H1 (cell line): ENCODE measurements at regions not wholly inside any gene's neighbourhood (a gene's known extent, or its start where the extent isn't known, plus 50 kb on each side); places are given as distances from the start of the nearest gene placed in this dataset.

Source experiments
- CTCF ChIA-PET: fragments of 300-600 bp; sonication (Branson Sonifier 250); formaldehyde crosslinking; loops from one replicate; lab custom pipeline; 2021; ENCODE audit not compliant: partially characterized antibody; lab: Charles Lee
- POLR2A ChIA-PET: fragments of 300-600 bp; sonication (Branson Sonifier 250); formaldehyde crosslinking; loops from one replicate; lab custom pipeline; 2021; ENCODE audit warnings: inconsistent platforms; ENCODE audit not compliant: partially characterized antibody; lab: Charles Lee
- DNase-seq, 2 experiments: peaks; one replicate each; pipeline versions ENCODE4 v3.0.0 to v3.0.0-alpha.2; 2010 to 2022; ENCODE audit warnings: low spot score in 2 of 2, low read depth in 1 of 2, mixed read lengths in 1 of 2
- FAIRE-seq: peaks from 2 replicates; lab custom pipeline; 2011; peaks lifted over from hg19 to GRCh38; lab: Jason Lieb, UNC
- H2AFZ ChIP-seq: 2 replicates; pipeline ENCODE4 v1.8.1; 2012; ENCODE audit warnings: low read length, inconsistent platforms
- H2AK5ac ChIP-seq: 2 replicates; pipeline ENCODE4 v1.6.1; 2013; ENCODE audit warnings: low read depth, low read length
- H2BK120ac ChIP-seq: replicated peaks from 2 replicates; pipeline ENCODE3; 2013; ENCODE audit warnings: low read depth, low read length, inconsistent platforms
- H2BK12ac ChIP-seq: 2 replicates; pipeline ENCODE4 v1.6.1; 2013; ENCODE audit warnings: low read depth, low read length
- H2BK15ac ChIP-seq: 2 replicates; pipeline ENCODE4 v1.6.1; 2013; ENCODE audit warnings: low read length
- H2BK20ac ChIP-seq: 2 replicates; pipeline ENCODE4 v1.6.1; 2013; ENCODE audit warnings: low read length
- H2BK5ac ChIP-seq: 2 replicates; pipeline ENCODE4 v1.6.1; 2013; ENCODE audit warnings: low read depth, low read length
- H3K14ac ChIP-seq: 2 replicates; pipeline ENCODE4 v1.6.1; 2013; ENCODE audit warnings: inconsistent platforms; ENCODE audit not compliant: insufficient read length
- H3K18ac ChIP-seq: 2 replicates; pipeline ENCODE4 v1.6.1; 2013; ENCODE audit warnings: low read length; ENCODE audit errors: extremely low read depth
- H3K23ac ChIP-seq: 2 replicates; pipeline ENCODE4 v1.6.1; 2013; ENCODE audit warnings: inconsistent platforms; ENCODE audit not compliant: insufficient read length
- H3K23me2 ChIP-seq: 2 replicates; pipeline ENCODE4 v1.6.1; 2013; ENCODE audit warnings: low read depth, low read length
- H3K27ac ChIP-seq: 2 replicates; pipeline ENCODE4 v1.6.1; 2011; ENCODE audit warnings: low read depth, low read length, inconsistent platforms
- H3K27me3 ChIP-seq, 4 experiments: replicated peaks in 1 of 4; 1 replicate in 1 of 4; 2 replicates in 3 of 4; pipeline versions ENCODE4 v1.6.1 to v1.8.1; 2011 to 2013; ENCODE audit warnings: low read length in 3 of 4, mild to moderate bottlenecking in 3 of 4, inconsistent platforms in 2 of 4, mixed read lengths in 2 of 4, moderate library complexity in 1 of 4; ENCODE audit not compliant: control insufficient read depth in 3 of 4, insufficient read depth in 3 of 4; ENCODE audit errors: extremely low read depth in 1 of 4
- H3K36me3 ChIP-seq, 4 experiments: 2 replicates each; pipeline versions ENCODE4 v1.6.1 to v1.8.1; 2011 to 2013; ENCODE audit warnings: mild to moderate bottlenecking in 4 of 4, low read length in 3 of 4, moderate library complexity in 2 of 4, control low read depth in 1 of 4, inconsistent platforms in 1 of 4; ENCODE audit not compliant: insufficient read depth in 4 of 4, control insufficient read depth in 2 of 4
- H3K4ac ChIP-seq: replicated peaks from 2 replicates; pipeline ENCODE3; 2013; ENCODE audit warnings: low read length, low read depth, mixed read lengths, inconsistent platforms; ENCODE audit not compliant: insufficient read length
- H3K4me1 ChIP-seq, 4 experiments: replicated peaks in 1 of 4; 1 replicate in 1 of 4; 2 replicates in 3 of 4; pipeline versions ENCODE4 v1.6.1 to v1.8.1; 2011 to 2013; ENCODE audit warnings: low read length in 3 of 4, inconsistent platforms in 2 of 4, mixed read lengths in 1 of 4; ENCODE audit not compliant: insufficient read depth in 4 of 4, control insufficient read depth in 3 of 4
- H3K4me2 ChIP-seq, 2 experiments: 2 replicates each; pipeline versions ENCODE4 v1.6.1 to v1.8.1; 2011 to 2013; ENCODE audit warnings: low read depth in 2 of 2, low read length in 2 of 2, control low read depth in 1 of 2, inconsistent platforms in 1 of 2, mild to moderate bottlenecking in 1 of 2; ENCODE audit not compliant: insufficient read depth in 1 of 2
- H3K4me3 ChIP-seq, 4 experiments: fragments of 200-600, 300-600 bp in 1 of 4; sonication (generic), shearing (Covaris generic), sonication (Bioruptor Twin) in 1 of 4; 2 replicates each; pipeline versions ENCODE4 v1.5.1 to v1.8.1; 2011 to 2016; ENCODE audit warnings: low read length in 4 of 4, low read depth in 3 of 4, control low read depth in 2 of 4, inconsistent platforms in 2 of 4, mild to moderate bottlenecking in 2 of 4, mixed read lengths in 1 of 4, moderate library complexity in 1 of 4; ENCODE audit not compliant: insufficient read depth in 2 of 4; ENCODE audit errors: extremely low read depth in 1 of 4
- H3K56ac ChIP-seq: replicated peaks from 2 replicates; pipeline ENCODE3; 2013; ENCODE audit warnings: low read depth, mild to moderate bottlenecking, mixed read lengths, low read length, inconsistent platforms; ENCODE audit not compliant: insufficient read length
- H3K79me1 ChIP-seq: 2 replicates; pipeline ENCODE4 v1.6.1; 2013; ENCODE audit warnings: low read depth, low read length, control low read depth
- H3K79me2 ChIP-seq, 2 experiments: 2 replicates each; pipeline versions ENCODE4 v1.6.1 to v1.8.1; 2012 to 2013; ENCODE audit warnings: low read length in 2 of 2, mild to moderate bottlenecking in 2 of 2, inconsistent platforms in 1 of 2; ENCODE audit not compliant: insufficient read depth in 2 of 2, control insufficient read depth in 1 of 2
- H3K9ac ChIP-seq, 4 experiments: replicated peaks in 1 of 4; 1 replicate in 1 of 4; 2 replicates in 3 of 4; pipeline versions ENCODE4 v1.6.1 to v1.8.1; 2011 to 2013; ENCODE audit warnings: low read depth in 3 of 4, low read length in 3 of 4, control low read depth in 2 of 4, mild to moderate bottlenecking in 2 of 4, moderate library complexity in 2 of 4, inconsistent platforms in 1 of 4; ENCODE audit errors: extremely low read depth in 1 of 4
- H3K9me3 ChIP-seq, 2 experiments: 2 replicates each; pipeline versions ENCODE4 v1.6.1 to v1.8.1; 2012 to 2013; ENCODE audit warnings: mild to moderate bottlenecking in 2 of 2, moderate library complexity in 2 of 2, control low read depth in 1 of 2, inconsistent platforms in 1 of 2, low read depth in 1 of 2, low read length in 1 of 2, mixed read lengths in 1 of 2; ENCODE audit not compliant: insufficient read depth in 2 of 2
- H4K20me1 ChIP-seq, 2 experiments: replicated peaks in 1 of 2; 2 replicates each; pipeline versions ENCODE3 to v1.8.1; 2011 to 2013; ENCODE audit warnings: inconsistent platforms in 2 of 2, low read length in 2 of 2, mild to moderate bottlenecking in 1 of 2; ENCODE audit not compliant: insufficient read depth in 2 of 2, control insufficient read depth in 1 of 2
- H4K5ac ChIP-seq: 2 replicates; pipeline ENCODE4 v1.6.1; 2013; ENCODE audit warnings: low read length, low read depth, mixed read lengths, inconsistent platforms; ENCODE audit not compliant: insufficient read length
- H4K8ac ChIP-seq: 2 replicates; pipeline ENCODE4 v1.8.0; 2013; ENCODE audit warnings: mild to moderate bottlenecking, moderate library complexity, low read length, inconsistent platforms; ENCODE audit not compliant: insufficient read depth; ENCODE audit errors: extremely low read depth
- H4K91ac ChIP-seq: replicated peaks from 2 replicates; pipeline ENCODE3; 2013; ENCODE audit warnings: low read length, mixed read lengths, inconsistent platforms; ENCODE audit not compliant: insufficient read length
- BACH1 ChIP-seq: IDR thresholded peaks from 2 replicates; pipeline ENCODE4 v1.6.1; 2012; ENCODE audit warnings: low read length, improper control_type of control experiment
- WGBS, 2 experiments: shearing (Covaris generic) in 1 of 2; methylation state at CpG; one replicate each; pipeline versions ENCODE4 v1.1.6 to v1.1.7; 2013 to 2015; ENCODE audit warnings: low lambda C conversion rate in 2 of 2, mixed read lengths in 2 of 2, inconsistent platforms in 1 of 2, low coverage in 1 of 2, missing lambda C conversion rate in 1 of 2; ENCODE audit not compliant: insufficient replicate concordance in 2 of 2, insufficient coverage in 1 of 2, insufficient read length in 1 of 2; ENCODE audit errors: extremely low coverage in 1 of 2, missing lambda C conversion rate in 1 of 2; 5-methylcytosine and 5-hydroxymethylcytosine counted together

GRCh38 chr6:3913077-3913957 lies 64.1 kb downstream of the FAM50B start:
- FAIRE-seq: no peak
- Histone ChIP-seq H3K23ac (no peak overlapping the region), H3K4ac (no peak overlapping the region), H3K4me1 (peaks cover 0 to 3% (median 3%) of the 10 kb centered on the region in 4 experiments; a peak in 3 of 7 replicates), H3K27me3 (no peaks in the 10 kb centered on the region; a peak in 2 of 7 replicates), H3K56ac (no peak overlapping the region), H3K79me1 (no peaks in the 10 kb centered on the region), H3K4me3 (no peak overlapping the region), H4K8ac (no peak overlapping the region), H2BK5ac (no peak overlapping the region), H2BK12ac (no peak overlapping the region), H4K91ac (no peak overlapping the region), H3K36me3 (no peaks in the 10 kb centered on the region), H4K5ac (no peak overlapping the region), H4K20me1 (no peaks in the 10 kb centered on the region), H2BK120ac (no peak overlapping the region), H3K9ac (no peak overlapping the region), H2BK15ac (no peak overlapping the region), H3K27ac (no peak overlapping the region), H3K18ac (no peak overlapping the region), H2AK5ac (no peak overlapping the region), H3K79me2 (no peaks in the 10 kb centered on the region), H3K23me2 (no peaks in the 10 kb centered on the region), H3K9me3 (peaks cover 3 to 4% of the 10 kb centered on the region in 2 experiments; a peak in 2 of 4 replicates), H2AFZ (no peak overlapping the region), H2BK20ac (no peak overlapping the region), H3K14ac (no peak overlapping the region), H3K4me2 (no peak overlapping the region)
- WGBS, 2 experiments: 90% methylated on average over 6 of the region's 6 CpGs; no CpG with 5 or more reads in 1 of the 2 experiments
- POLR2A ChIA-PET: interaction anchor here (1.3 kb wide), 1 partner anchor 16 kb away, joined by 3 read pairs; no protein-coding TSS in a partner anchor
- no peak for TF ChIP-seq BACH1
- CTCF ChIA-PET: interaction anchor here (1.0 to 3.2 kb wide), 5 partner anchors 9 to 180 kb away, joined by 3 to 15 read pairs (median 5); partner anchors contain the start of gene FAM50B
- DNase-seq: peak in 1 of 2 experiments; percentile 7
